IMR-90 (cell line): ENCODE measurements at regions not wholly inside any gene's neighbourhood (a gene's known extent, or its start where the extent isn't known, plus 50 kb on each side); places are given as distances from the start of the nearest gene placed in this dataset.

Experiments
- BHLHE40 ChIP-seq: fragments of 150-350 bp; IDR thresholded peaks from 2 replicates; pipeline ENCODE4 v1.6.1; 2016; ENCODE audit warnings: mild to moderate bottlenecking, low read depth, low read length
- CEBPB ChIP-seq: IDR thresholded peaks from 2 replicates; pipeline ENCODE4 v1.6.1; 2012; ENCODE audit warnings: low read depth, low read length, improper control_type of control experiment
- CHD1 ChIP-seq: IDR thresholded peaks from 2 replicates; pipeline ENCODE4 v1.6.1; 2012; ENCODE audit warnings: low read depth, low read length, improper control_type of control experiment
- ELK1 ChIP-seq: fragments of 150-350 bp; IDR thresholded peaks from 2 replicates; pipeline ENCODE4 v1.6.1; 2016; ENCODE audit warnings: low read depth, mild to moderate bottlenecking, low read length, moderate library complexity, borderline replicate concordance
- MAFK ChIP-seq: IDR thresholded peaks from 2 replicates; pipeline ENCODE4 v1.6.1; 2012; ENCODE audit warnings: low read depth, low read length, improper control_type of control experiment
- MXI1 ChIP-seq: IDR thresholded peaks from 2 replicates; pipeline ENCODE4 v1.6.1; 2012; ENCODE audit warnings: low read depth, mild to moderate bottlenecking, low read length, moderate library complexity, borderline replicate concordance
- NFE2L2 ChIP-seq: fragments of 150-350 bp; IDR thresholded peaks from 2 replicates; pipeline ENCODE4 v1.6.1; 2016; ENCODE audit warnings: low read depth, mild to moderate bottlenecking, low read length
- POLR2A ChIP-seq: IDR thresholded peaks from 2 replicates; pipeline ENCODE4 v1.6.1; 2012; ENCODE audit warnings: mild to moderate bottlenecking, low read depth, low read length
- RAD21 ChIP-seq: IDR thresholded peaks from 2 replicates; pipeline ENCODE4 v1.6.1; 2012; ENCODE audit warnings: low read length, improper control_type of control experiment
- RCOR1 ChIP-seq: IDR thresholded peaks from 2 replicates; pipeline ENCODE4 v1.6.1; 2012; ENCODE audit warnings: mild to moderate bottlenecking, low read length, improper control_type of control experiment; ENCODE audit not compliant: insufficient replicate concordance
- SMC3 ChIP-seq: fragments of 150-350 bp; IDR thresholded peaks from 2 replicates; pipeline ENCODE4 v1.6.1; 2016; ENCODE audit warnings: low read depth, mild to moderate bottlenecking, antibody characterized with exemption, low read length, moderate library complexity
- USF2 ChIP-seq: fragments of 150-350 bp; IDR thresholded peaks from 2 replicates; pipeline ENCODE4 v1.6.1; 2017; ENCODE audit warnings: mild to moderate bottlenecking, antibody characterized with exemption, low read length, low read depth
- TF ChIP-seq, protein P1 (sequence below): conservative IDR thresholded peaks from 2 replicates; pipeline ENCODE4 v1.5.1; 2012; ENCODE audit warnings: mild to moderate bottlenecking, low read depth, low read length, improper control_type of control experiment

DNA sequence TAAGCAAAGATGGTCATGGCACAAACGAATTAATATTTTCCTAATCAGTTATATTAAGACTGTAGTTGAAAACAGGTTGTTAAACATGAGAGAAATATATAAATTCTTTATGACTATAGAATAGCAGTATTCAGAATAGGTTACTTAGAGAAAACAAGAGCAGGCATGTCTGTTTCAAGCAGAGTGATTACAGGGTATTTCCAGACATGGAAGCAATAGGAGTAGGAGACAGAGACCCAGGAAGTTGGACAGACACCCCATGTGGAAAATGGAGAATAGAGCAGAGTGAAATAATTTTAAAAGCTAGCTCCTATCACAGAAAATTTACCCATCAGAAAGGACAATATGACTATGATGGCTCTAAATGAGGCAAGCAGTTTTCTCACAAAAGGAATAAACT lies 111.5 kb downstream of the IZUMO3 start:
- TF ChIP-seq POLR2A (no peak), RAD21 (no peak), USF2 (no peak), MXI1 (no peak), BHLHE40 (no peak), SMC3 (no peak), RCOR1 (no peak), ELK1 (no peak), NFE2L2 (no peak), CEBPB (no peak), CHD1 (no peak), MAFK (no peak)
- TF ChIP-seq, protein P1, sequence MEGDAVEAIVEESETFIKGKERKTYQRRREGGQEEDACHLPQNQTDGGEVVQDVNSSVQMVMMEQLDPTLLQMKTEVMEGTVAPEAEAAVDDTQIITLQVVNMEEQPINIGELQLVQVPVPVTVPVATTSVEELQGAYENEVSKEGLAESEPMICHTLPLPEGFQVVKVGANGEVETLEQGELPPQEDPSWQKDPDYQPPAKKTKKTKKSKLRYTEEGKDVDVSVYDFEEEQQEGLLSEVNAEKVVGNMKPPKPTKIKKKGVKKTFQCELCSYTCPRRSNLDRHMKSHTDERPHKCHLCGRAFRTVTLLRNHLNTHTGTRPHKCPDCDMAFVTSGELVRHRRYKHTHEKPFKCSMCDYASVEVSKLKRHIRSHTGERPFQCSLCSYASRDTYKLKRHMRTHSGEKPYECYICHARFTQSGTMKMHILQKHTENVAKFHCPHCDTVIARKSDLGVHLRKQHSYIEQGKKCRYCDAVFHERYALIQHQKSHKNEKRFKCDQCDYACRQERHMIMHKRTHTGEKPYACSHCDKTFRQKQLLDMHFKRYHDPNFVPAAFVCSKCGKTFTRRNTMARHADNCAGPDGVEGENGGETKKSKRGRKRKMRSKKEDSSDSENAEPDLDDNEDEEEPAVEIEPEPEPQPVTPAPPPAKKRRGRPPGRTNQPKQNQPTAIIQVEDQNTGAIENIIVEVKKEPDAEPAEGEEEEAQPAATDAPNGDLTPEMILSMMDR = no peak
